Vagina (tissue), 2 donors: ENCODE measurements at regions not wholly inside any gene's neighbourhood (a gene's known extent, or its start where the extent isn't known, plus 50 kb on each side); places are given as distances from the start of the nearest gene placed in this dataset.

ENCODE experiments used
- DNase-seq, 2 donors: peaks; one replicate each; pipeline ENCODE4 v3.0.0-alpha.2; 2017; ENCODE audit errors: extremely low spot score in 2 of 2
- H3K27ac ChIP-seq: fragments of 200-600 bp; sonication (generic); one replicate; pipeline ENCODE4 v1.5.1; 2019
- H3K27me3 ChIP-seq: fragments of 200-600 bp; sonication (generic); one replicate; pipeline ENCODE4 v1.5.1; 2019
- H3K36me3 ChIP-seq, 2 donors: fragments of 200-600 bp; sonication (generic); one replicate each; pipeline ENCODE4 v1.5.1; 2017 to 2019
- H3K4me1 ChIP-seq: fragments of 200-600 bp; sonication (generic); one replicate; pipeline ENCODE4 v1.5.1; 2019
- H3K4me3 ChIP-seq, 2 donors: fragments of 200-600 bp; sonication (generic); 1 replicate in 1 of 2; 2 replicates in 1 of 2; pipeline ENCODE4 v1.5.1; 2016 to 2019
- H3K9me3 ChIP-seq: fragments of 200-600 bp; sonication (generic); one replicate; pipeline ENCODE4 v1.5.1; 2019
- POLR2A ChIP-seq, 2 donors: fragments of 450-650 bp; IDR thresholded peaks; one replicate each; pipeline ENCODE4 v1.6.1; 2017; ENCODE audit warnings: antibody characterized with exemption in 2 of 2, mild to moderate bottlenecking in 2 of 2, moderate library complexity in 2 of 2
- POLR2AphosphoS5 ChIP-seq, 2 donors: sonication (generic); formaldehyde crosslinking; IDR thresholded peaks; one replicate each; pipeline ENCODE4 v1.9.0; 2017; ENCODE audit warnings: antibody characterized with exemption in 2 of 2, mild to moderate bottlenecking in 2 of 2, low read depth in 1 of 2; ENCODE audit not compliant: insufficient read depth in 1 of 2
- intact Hi-C: fragments of 100-400 bp; cut with DNase I; formaldehyde crosslinking; loops from one replicate; pipeline ENCODE4 v1.15.1; 2023
- TF ChIP-seq, protein P1 (sequence below), 3 experiments: fragments of 450-650 bp in 2 of 3; fragments of 200-600 bp in 1 of 3; sonication (generic) in 1 of 3; IDR thresholded peaks; one replicate each; pipeline ENCODE4 v1.5.1; 2017 to 2019; ENCODE audit warnings: antibody characterized with exemption in 3 of 3, mild to moderate bottlenecking in 2 of 3, moderate library complexity in 2 of 3

DNA sequence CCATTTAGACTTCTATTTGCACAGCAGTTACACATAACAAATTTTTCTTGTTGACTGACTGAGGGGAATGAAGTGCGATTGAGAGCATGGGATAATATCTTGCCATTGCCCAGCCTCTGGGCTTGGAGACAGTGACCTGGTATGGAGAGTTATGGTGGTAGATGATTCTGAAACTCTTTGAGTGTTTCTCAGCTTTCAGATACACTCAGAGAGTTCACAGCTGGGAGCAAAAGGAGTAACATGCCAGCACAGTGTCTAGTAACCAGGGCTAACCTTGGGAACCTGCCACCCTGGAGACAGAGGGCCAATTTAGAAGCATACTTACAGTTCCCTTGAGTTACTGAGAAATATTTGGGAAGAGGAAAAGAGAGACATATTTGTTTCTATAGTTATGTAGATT is 1099.3 kb upstream of the CELF4 start:
- H3K27ac ChIP-seq = no peak overlapping the region
- H3K9me3 ChIP-seq = no peaks in the 10 kb centered on the region
- intact Hi-C loops = no loop called here
- no peaks in the 10 kb centered on the region for H3K36me3 ChIP-seq
- no peaks in the 10 kb centered on the region for H3K4me1 ChIP-seq
- H3K27me3 ChIP-seq = no peaks in the 10 kb centered on the region
- H3K4me3 ChIP-seq = no peak overlapping the region
- TF ChIP-seq POLR2AphosphoS5 (IDR thresholded peaks at IDR 0.05; ENCODE audit: insufficient read depth in 1 of 2, low read depth in 1 of 2) (no peak), POLR2A (IDR thresholded peaks at IDR 0.05) (no peak)
- TF ChIP-seq, protein P1, sequence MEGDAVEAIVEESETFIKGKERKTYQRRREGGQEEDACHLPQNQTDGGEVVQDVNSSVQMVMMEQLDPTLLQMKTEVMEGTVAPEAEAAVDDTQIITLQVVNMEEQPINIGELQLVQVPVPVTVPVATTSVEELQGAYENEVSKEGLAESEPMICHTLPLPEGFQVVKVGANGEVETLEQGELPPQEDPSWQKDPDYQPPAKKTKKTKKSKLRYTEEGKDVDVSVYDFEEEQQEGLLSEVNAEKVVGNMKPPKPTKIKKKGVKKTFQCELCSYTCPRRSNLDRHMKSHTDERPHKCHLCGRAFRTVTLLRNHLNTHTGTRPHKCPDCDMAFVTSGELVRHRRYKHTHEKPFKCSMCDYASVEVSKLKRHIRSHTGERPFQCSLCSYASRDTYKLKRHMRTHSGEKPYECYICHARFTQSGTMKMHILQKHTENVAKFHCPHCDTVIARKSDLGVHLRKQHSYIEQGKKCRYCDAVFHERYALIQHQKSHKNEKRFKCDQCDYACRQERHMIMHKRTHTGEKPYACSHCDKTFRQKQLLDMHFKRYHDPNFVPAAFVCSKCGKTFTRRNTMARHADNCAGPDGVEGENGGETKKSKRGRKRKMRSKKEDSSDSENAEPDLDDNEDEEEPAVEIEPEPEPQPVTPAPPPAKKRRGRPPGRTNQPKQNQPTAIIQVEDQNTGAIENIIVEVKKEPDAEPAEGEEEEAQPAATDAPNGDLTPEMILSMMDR (IDR thresholded peaks at IDR 0.05) = no peak
- DNase-seq = no peak

GRCh38 chr18:38663682-38664081 is 1098.1 kb upstream of the CELF4 start:
- H3K27me3 ChIP-seq = no peaks in the 10 kb centered on the region
- intact Hi-C loops = no loop called here
- DNase-seq = no peak
- H3K4me3 ChIP-seq = no peak overlapping the region
- H3K27ac ChIP-seq = no peak overlapping the region
- no peaks in the 10 kb centered on the region for H3K9me3 ChIP-seq
- no peaks in the 10 kb centered on the region for H3K36me3 ChIP-seq
- TF ChIP-seq POLR2AphosphoS5 (IDR thresholded peaks at IDR 0.05; ENCODE audit: insufficient read depth in 1 of 2, low read depth in 1 of 2) = no peak
- TF ChIP-seq, protein P1 (IDR thresholded peaks at IDR 0.05) = no peak
- no peak for TF ChIP-seq POLR2A (IDR thresholded peaks at IDR 0.05)
- no peaks in the 10 kb centered on the region for H3K4me1 ChIP-seq

DNA sequence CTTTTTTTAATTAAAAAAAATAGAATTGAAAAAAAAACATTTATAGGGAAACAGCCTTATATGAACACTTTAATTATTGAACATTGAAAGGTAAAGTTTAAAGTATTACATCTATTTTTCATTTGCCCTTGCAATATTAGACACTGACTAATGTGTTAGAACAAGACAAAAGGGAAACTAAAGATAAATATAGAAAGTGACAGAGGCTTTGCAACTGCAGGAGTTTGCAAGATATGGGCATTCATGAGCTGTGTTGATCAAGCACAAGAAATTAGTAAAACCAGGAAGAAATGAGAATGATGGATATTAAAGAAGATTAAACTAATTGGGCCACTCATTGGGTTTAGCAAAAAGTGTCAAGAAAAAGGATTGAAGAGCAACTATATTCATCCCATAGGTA is 1097.7 kb upstream of the CELF4 start:
- Histone ChIP-seq H3K36me3 (no peaks in the 10 kb centered on the region), H3K4me3 (no peak overlapping the region), H3K27ac (no peak overlapping the region), H3K9me3 (no peaks in the 10 kb centered on the region), H3K27me3 (no peaks in the 10 kb centered on the region), H3K4me1 (no peaks in the 10 kb centered on the region)
- TF ChIP-seq, protein P1 (IDR thresholded peaks at IDR 0.05) = no peak
- TF ChIP-seq POLR2A (IDR thresholded peaks at IDR 0.05) = no peak
- no peak for TF ChIP-seq POLR2AphosphoS5 (IDR thresholded peaks at IDR 0.05; ENCODE audit: insufficient read depth in 1 of 2, low read depth in 1 of 2)
- DNase-seq = no peak
- intact Hi-C loops = no loop called here

DNA sequence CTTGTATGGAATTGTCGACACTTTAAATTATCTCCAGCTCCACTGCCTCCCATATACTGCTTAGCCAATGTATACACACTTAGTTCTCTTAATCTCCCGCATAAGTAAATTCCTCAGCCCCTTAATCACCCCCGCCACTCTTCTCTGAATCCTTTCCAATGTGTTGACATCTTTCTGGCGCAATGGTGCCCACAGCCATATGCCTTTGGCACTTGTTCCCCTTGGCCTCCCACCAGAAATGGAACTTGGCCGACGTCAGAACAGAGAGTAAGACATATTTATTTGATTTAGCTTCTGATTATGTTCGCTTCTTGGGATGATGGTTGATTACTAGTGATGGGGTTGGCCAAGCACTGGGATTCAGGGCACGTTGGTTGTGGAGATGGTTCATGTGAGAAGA is 1089.3 kb upstream of the CELF4 start:
- H3K27ac ChIP-seq = no peak overlapping the region
- intact Hi-C loops = no loop called here
- TF ChIP-seq POLR2A (IDR thresholded peaks at IDR 0.05) = no peak
- TF ChIP-seq POLR2AphosphoS5 (IDR thresholded peaks at IDR 0.05; ENCODE audit: insufficient read depth in 1 of 2, low read depth in 1 of 2) = no peak
- TF ChIP-seq, protein P1 (IDR thresholded peaks at IDR 0.05) = no peak
- no peaks in the 10 kb centered on the region for H3K27me3 ChIP-seq
- H3K36me3 ChIP-seq = no peaks in the 10 kb centered on the region
- no peaks in the 10 kb centered on the region for H3K4me1 ChIP-seq
- H3K9me3 ChIP-seq = no peaks in the 10 kb centered on the region
- no peak overlapping the region for H3K4me3 ChIP-seq
- no peak for DNase-seq

DNA sequence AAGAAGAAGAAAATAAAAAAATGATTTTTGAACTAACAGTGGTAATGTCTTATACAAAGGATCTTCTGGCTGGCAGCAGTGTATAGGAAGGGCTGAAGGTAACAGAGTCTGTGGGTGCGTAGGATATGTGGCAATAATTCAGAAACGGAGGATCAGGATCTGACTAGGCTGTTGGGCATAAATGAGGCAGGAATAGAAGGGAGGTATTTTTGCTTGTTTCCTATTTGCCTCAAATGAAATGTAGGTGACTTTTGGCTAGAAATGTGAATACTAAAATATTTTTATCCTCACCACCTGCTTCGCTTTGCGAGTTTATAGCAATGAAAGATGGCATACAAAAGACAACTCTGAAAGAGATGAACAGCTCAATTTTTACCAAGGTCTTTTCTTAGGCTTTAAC is 1086.1 kb upstream of the CELF4 start:
- no peaks in the 10 kb centered on the region for H3K9me3 ChIP-seq
- H3K4me1 ChIP-seq = no peaks in the 10 kb centered on the region
- H3K27me3 ChIP-seq = no peaks in the 10 kb centered on the region
- intact Hi-C loops = no loop called here
- H3K4me3 ChIP-seq = no peak overlapping the region
- no peaks in the 10 kb centered on the region for H3K36me3 ChIP-seq
- H3K27ac ChIP-seq = no peak overlapping the region
- TF ChIP-seq, protein P1 (IDR thresholded peaks at IDR 0.05) = no peak
- TF ChIP-seq POLR2A (IDR thresholded peaks at IDR 0.05) (no peak), POLR2AphosphoS5 (IDR thresholded peaks at IDR 0.05; ENCODE audit: insufficient read depth in 1 of 2, low read depth in 1 of 2) (no peak)
- DNase-seq = no peak
